ENCODE measurements at regions not wholly inside any gene's neighbourhood (a gene's known extent, or its start where the extent isn't known, plus 50 kb on each side); places are given as distances from the start of the nearest gene placed in this dataset.

DNA sequence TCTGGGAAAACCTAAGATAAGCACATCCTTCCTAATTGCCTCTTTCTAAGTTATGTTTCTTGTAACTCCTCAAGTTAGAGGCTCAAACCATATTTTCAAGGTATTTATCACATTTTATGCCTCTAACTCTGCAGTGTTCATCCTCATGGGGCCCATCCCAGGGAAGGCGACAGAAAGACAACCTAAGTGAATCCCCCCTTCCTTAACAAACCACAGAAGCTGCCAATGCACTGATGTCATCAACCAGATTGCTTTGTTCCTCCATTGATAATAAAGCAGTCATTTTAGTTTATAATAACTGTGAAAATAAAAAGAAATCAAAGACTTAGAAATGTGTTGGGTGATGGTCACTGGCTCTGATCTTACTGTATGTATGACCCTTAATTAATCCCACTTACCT, 119.5 kb upstream of the TCF21 start:
- peak overlapping the region; percentile 88; the same call in 2 of the 3 replicates for H2BK15ac ChIP-seq (ENCODE audit: low read depth, low read length)
- ChIA-PET CTCF (no interaction called here), POLR2A (ENCODE audit: unreplicated experiment) (no interaction called here)
- 0 out of 2 replicates have a peak overlapping the region, but pooled peaks have one; percentile 12 for H3K14ac ChIP-seq (replicated peaks; ENCODE audit: low read depth, low read length)
- H3K9me3 ChIP-seq (ENCODE audit: control insufficient read depth, insufficient read depth, low read length), result no peaks in the 10 kb centered on the region
- H3K18ac ChIP-seq (ENCODE audit: low read depth, low read length), result no peak overlapping the region
- H4K20me1 ChIP-seq (ENCODE audit: insufficient read depth, low read length), result no peaks in the 10 kb centered on the region
- H3K36me3 ChIP-seq (ENCODE audit: control insufficient read depth, insufficient read depth, low read length), result no peaks in the 10 kb centered on the region
- TF ChIP-seq RAD21 (IDR thresholded peaks at IDR 0.05; ENCODE audit: low read length), result no peak
- no peak for TF ChIP-seq RFX5 (IDR thresholded peaks at IDR 0.05; ENCODE audit: low read depth, low read length)
- no peak for TF ChIP-seq CEBPB (IDR thresholded peaks at IDR 0.05; ENCODE audit: low read depth, low read length)
- TF ChIP-seq FOS (IDR thresholded peaks at IDR 0.05; ENCODE audit: low read depth, low read length), result no peak
- no peak for TF ChIP-seq POLR2A (IDR thresholded peaks at IDR 0.05; ENCODE audit: low read depth, low read length)
- TF ChIP-seq BHLHE40 (IDR thresholded peaks at IDR 0.05; ENCODE audit: low read depth, low read length), result no peak
- TF ChIP-seq, protein P1, sequence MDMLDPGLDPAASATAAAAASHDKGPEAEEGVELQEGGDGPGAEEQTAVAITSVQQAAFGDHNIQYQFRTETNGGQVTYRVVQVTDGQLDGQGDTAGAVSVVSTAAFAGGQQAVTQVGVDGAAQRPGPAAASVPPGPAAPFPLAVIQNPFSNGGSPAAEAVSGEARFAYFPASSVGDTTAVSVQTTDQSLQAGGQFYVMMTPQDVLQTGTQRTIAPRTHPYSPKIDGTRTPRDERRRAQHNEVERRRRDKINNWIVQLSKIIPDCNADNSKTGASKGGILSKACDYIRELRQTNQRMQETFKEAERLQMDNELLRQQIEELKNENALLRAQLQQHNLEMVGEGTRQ (IDR thresholded peaks at IDR 0.05; ENCODE audit: low read depth, low read length), result no peak
- TF ChIP-seq, protein P2, sequence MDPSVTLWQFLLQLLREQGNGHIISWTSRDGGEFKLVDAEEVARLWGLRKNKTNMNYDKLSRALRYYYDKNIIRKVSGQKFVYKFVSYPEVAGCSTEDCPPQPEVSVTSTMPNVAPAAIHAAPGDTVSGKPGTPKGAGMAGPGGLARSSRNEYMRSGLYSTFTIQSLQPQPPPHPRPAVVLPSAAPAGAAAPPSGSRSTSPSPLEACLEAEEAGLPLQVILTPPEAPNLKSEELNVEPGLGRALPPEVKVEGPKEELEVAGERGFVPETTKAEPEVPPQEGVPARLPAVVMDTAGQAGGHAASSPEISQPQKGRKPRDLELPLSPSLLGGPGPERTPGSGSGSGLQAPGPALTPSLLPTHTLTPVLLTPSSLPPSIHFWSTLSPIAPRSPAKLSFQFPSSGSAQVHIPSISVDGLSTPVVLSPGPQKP (IDR thresholded peaks at IDR 0.05; ENCODE audit: borderline replicate concordance, low read depth, low read length), result no peak
- TF ChIP-seq MAFK (IDR thresholded peaks at IDR 0.05; ENCODE audit: low read depth, low read length), result no peak
- TF ChIP-seq RCOR1 (IDR thresholded peaks at IDR 0.05; ENCODE audit: insufficient replicate concordance, low read length), result no peak
- TF ChIP-seq CHD1 (IDR thresholded peaks at IDR 0.05; ENCODE audit: low read depth, low read length), result no peak
- no peak for TF ChIP-seq NFE2L2 (IDR thresholded peaks at IDR 0.05; ENCODE audit: low read depth, low read length)
- TF ChIP-seq MAZ (IDR thresholded peaks at IDR 0.05; ENCODE audit: borderline replicate concordance, low read depth, low read length), result no peak
- no peak for TF ChIP-seq MXI1 (IDR thresholded peaks at IDR 0.05; ENCODE audit: borderline replicate concordance, low read depth, low read length)
- TF ChIP-seq SMC3 (IDR thresholded peaks at IDR 0.05; ENCODE audit: low read depth, low read length), result no peak
- TF ChIP-seq, protein P3, sequence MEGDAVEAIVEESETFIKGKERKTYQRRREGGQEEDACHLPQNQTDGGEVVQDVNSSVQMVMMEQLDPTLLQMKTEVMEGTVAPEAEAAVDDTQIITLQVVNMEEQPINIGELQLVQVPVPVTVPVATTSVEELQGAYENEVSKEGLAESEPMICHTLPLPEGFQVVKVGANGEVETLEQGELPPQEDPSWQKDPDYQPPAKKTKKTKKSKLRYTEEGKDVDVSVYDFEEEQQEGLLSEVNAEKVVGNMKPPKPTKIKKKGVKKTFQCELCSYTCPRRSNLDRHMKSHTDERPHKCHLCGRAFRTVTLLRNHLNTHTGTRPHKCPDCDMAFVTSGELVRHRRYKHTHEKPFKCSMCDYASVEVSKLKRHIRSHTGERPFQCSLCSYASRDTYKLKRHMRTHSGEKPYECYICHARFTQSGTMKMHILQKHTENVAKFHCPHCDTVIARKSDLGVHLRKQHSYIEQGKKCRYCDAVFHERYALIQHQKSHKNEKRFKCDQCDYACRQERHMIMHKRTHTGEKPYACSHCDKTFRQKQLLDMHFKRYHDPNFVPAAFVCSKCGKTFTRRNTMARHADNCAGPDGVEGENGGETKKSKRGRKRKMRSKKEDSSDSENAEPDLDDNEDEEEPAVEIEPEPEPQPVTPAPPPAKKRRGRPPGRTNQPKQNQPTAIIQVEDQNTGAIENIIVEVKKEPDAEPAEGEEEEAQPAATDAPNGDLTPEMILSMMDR (conservative IDR thresholded peaks at IDR 0.05; ENCODE audit: low read depth, low read length), result no peak
- H3K4me1 ChIP-seq (ENCODE audit: control insufficient read depth, insufficient read depth, low read length), result peaks cover 13% of the 10 kb centered on the region; the same call in 1 of the 2 replicates
- H2BK5ac ChIP-seq (ENCODE audit: low read depth, low read length, poor library complexity, severe bottlenecking), result no peak overlapping the region
- H2AK9ac ChIP-seq (replicated peaks; ENCODE audit: low read depth, low read length, poor library complexity), result no peak overlapping the region
- peaks cover 6% of the 10 kb centered on the region; the same call in 1 of the 2 replicates for H3K9me1 ChIP-seq (ENCODE audit: insufficient read depth, low read length)
- dilution Hi-C loops (cut with HindIII; ENCODE audit: low sequenced_read_pairs, unreplicated experiment) (no loop called here), in situ Hi-C loops (cut with MboI; ENCODE audit: low sequenced_read_pairs) (no loop called here), intact Hi-C loops (cut with micrococcal nuclease) (loop anchor here (10.0 kb wide), 1 partner anchor 125 kb away; no protein-coding TSS in a partner anchor)
- H3K56ac ChIP-seq (ENCODE audit: extremely low read depth, insufficient read depth, low read length), result no peak overlapping the region
- H2AK5ac ChIP-seq (ENCODE audit: low read depth, low read length), result no peak overlapping the region
- H2AFZ ChIP-seq (replicated peaks; ENCODE audit: low read length, poor library complexity), result no peak overlapping the region
- no peak overlapping the region for H4K91ac ChIP-seq (ENCODE audit: insufficient read depth, low read depth, low read length)
- WGBS, 2 experiments (ENCODE audit: extremely low coverage in 2 of 2, insufficient read length in 1 of 2), result no CpG with 5 or more reads among the region's 1 CpG
- no peaks in the 10 kb centered on the region for H3K79me1 ChIP-seq (ENCODE audit: low read depth in 1 of 2, low read length in 2 of 2)
- H4K5ac ChIP-seq (ENCODE audit: low read depth, low read length), result no peak overlapping the region; the same call in 1 of the 2 replicates
- peak overlapping the region; percentile 1; the same call in 1 of the 2 replicates for H2BK120ac ChIP-seq (ENCODE audit: low read depth, low read length)
- no peak overlapping the region for H3K9ac ChIP-seq (ENCODE audit: low read depth, low read length)
- ATAC-seq (ENCODE audit: low read depth), result no peak
- 0 out of 2 replicates have a peak overlapping the region, but pooled peaks have one; percentile 54 for H2BK20ac ChIP-seq (ENCODE audit: low read depth, low read length)
- no peak overlapping the region for H3K27ac ChIP-seq (ENCODE audit: insufficient read depth, low read length)
- H4K8ac ChIP-seq (ENCODE audit: low read depth in 2 of 2, low read length in 2 of 2), result 0 out of 4 replicates have a peak overlapping the region, but pooled peaks of 1 of the 2 experiments have one; percentile 9
- no peak overlapping the region for H3K4ac ChIP-seq (ENCODE audit: low read depth, low read length)
- no peak overlapping the region for H3K4me2 ChIP-seq (ENCODE audit: low read depth, low read length)
- no peak overlapping the region for H3K4me3 ChIP-seq (ENCODE audit: insufficient read depth, low read depth, low read length)
- no peak overlapping the region for H3K23ac ChIP-seq (ENCODE audit: low read depth, low read length)
- peak; percentile 40 for DNase-seq
- no TSS peak for BruUV-seq (replicated peaks)
- no peaks in the 10 kb centered on the region for H3K27me3 ChIP-seq (ENCODE audit: control insufficient read depth, insufficient read depth, low read length)

All from IMR-90 (cell line).